ENCODE measurements at regions not wholly inside any gene's neighbourhood (a gene's known extent, or its start where the extent isn't known, plus 50 kb on each side); places are given as distances from the start of the nearest gene placed in this dataset.

GRCh38 chr12:124618291-124618902, 51.0 kb upstream of the NCOR2 start:
- no peak overlapping the region for H3K4me3 ChIP-seq (ENCODE audit: low read depth, low read length)
- TF ChIP-seq CTCF (IDR thresholded peaks at IDR 0.05; ENCODE audit: low read depth, low read length): no peak

DNA sequence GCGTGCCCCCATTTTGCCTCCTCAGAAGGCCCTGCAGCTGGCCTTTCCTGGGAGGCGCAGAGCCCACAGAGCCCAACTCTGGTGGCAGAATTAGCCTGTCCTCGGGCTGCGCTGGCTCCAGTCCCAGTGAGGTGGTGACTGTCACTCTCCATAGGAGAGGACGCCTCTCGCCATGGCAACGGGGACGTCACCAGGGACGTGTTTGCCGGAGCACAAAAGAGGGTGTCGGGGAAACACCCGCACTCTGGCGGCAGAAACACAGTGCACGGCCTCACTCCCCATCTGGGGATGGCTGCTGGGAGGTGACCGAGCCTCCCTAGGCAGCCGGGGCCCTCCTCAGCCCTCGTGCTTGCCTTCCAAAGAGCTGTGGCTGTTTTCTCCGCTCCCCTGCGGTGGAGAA, 50.2 kb upstream of the NCOR2 start:
- no peak for TF ChIP-seq CTCF (IDR thresholded peaks at IDR 0.05; ENCODE audit: low read depth, low read length)
- no peak overlapping the region for H3K4me3 ChIP-seq (ENCODE audit: low read depth, low read length)
